ENCODE measurements at regions not wholly inside any gene's neighbourhood (a gene's known extent, or its start where the extent isn't known, plus 50 kb on each side); places are given as distances from the start of the nearest gene placed in this dataset.
A peak's percentile ranks its signal among the peaks of the same experiment; 100 is the strongest.

DNA sequence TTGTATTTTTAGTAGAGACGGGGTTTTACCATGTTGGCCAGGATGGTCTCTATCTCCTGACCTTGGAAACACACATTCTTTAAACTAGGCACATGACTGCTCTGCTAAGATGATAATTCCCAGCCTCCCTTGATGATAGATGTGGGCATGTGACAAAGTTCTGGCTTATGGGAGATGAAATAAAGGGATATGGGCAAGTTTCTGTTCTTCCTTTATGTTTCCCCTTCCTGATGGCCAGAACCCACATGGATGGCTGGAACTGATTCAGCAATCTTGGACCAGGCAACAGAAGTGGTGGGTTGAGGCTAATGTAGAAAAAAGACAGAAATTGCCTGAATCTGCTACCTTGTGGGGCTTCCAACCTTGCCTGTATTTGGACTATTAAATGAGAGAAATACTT lies 60.7 kb upstream of the NRP1 start:
- H3K4me3 ChIP-seq (ENCODE audit: low read depth, low read length) = no peak overlapping the region
- DNase-seq (no peak), ATAC-seq (ENCODE audit: low read depth in 2 of 2) (no peak)
- H3K4me3 Mint-ChIP-seq = no peak overlapping the region
- no peak overlapping the region for H3K27ac ChIP-seq (ENCODE audit: insufficient read depth, low read length, poor library complexity, severe bottlenecking)
- no peaks in the 10 kb centered on the region for H3K36me3 ChIP-seq (ENCODE audit: control insufficient read depth, insufficient read depth, low read length)
- peaks cover 13% of the 10 kb centered on the region for H3K27me3 Mint-ChIP-seq
- no peak overlapping the region for H3K27ac Mint-ChIP-seq
- peaks cover 0 to 16% (median 3%) of the 10 kb centered on the region in 7 donors for H3K9me3 Mint-ChIP-seq
- no peaks in the 10 kb centered on the region for H3K4me1 Mint-ChIP-seq
- no peaks in the 10 kb centered on the region for H3K4me1 ChIP-seq (ENCODE audit: control insufficient read depth, insufficient read depth, low read length, poor library complexity, severe bottlenecking)
- peaks cover 5% of the 10 kb centered on the region for H3K27me3 ChIP-seq (ENCODE audit: control insufficient read depth, insufficient read depth, low read length)
- peaks cover 3 to 6% of the 10 kb centered on the region in 2 experiments for H3K9me3 ChIP-seq (ENCODE audit: control insufficient read depth in 2 of 2, low read length in 2 of 2)
- peaks cover 4% of the 10 kb centered on the region for H3K36me3 Mint-ChIP-seq

DNA sequence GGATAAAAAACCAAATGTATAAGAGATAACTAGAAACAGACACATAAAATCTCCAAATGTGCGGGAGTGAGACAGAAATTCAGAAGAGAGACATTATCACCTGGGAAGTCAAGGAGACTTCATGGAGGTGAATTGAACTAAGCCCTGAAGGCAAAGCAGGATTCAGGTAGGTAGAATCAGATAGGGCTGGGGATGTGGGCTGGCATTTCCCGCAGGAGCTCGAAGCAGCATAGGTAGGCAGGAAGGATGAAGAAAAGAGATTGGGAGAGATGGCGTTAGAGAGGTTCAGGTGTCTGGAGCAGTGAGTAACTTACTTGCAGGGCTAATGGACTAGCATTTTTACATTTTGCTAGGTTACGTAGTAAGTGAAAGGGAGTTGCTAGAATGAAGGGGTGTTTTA lies 58.2 kb upstream of the NRP1 start:
- Mint-ChIP-seq H3K4me1 (no peaks in the 10 kb centered on the region), H3K9me3 (peaks cover 0 to 14% (median 3%) of the 10 kb centered on the region in 7 donors), H3K27me3 (peaks cover 16% of the 10 kb centered on the region), H3K36me3 (peaks cover 2% of the 10 kb centered on the region), H3K27ac (no peak overlapping the region), H3K4me3 (no peak overlapping the region)
- Histone ChIP-seq H3K4me1 (ENCODE audit: control insufficient read depth, insufficient read depth, low read length, poor library complexity, severe bottlenecking) (no peaks in the 10 kb centered on the region), H3K27ac (ENCODE audit: insufficient read depth, low read length, poor library complexity, severe bottlenecking) (no peak overlapping the region), H3K9me3 (ENCODE audit: control insufficient read depth in 2 of 2, low read length in 2 of 2) (peaks cover 3 to 6% of the 10 kb centered on the region in 2 experiments), H3K4me3 (ENCODE audit: low read depth, low read length) (no peak overlapping the region), H3K36me3 (ENCODE audit: control insufficient read depth, insufficient read depth, low read length) (no peaks in the 10 kb centered on the region), H3K27me3 (ENCODE audit: control insufficient read depth, insufficient read depth, low read length) (peaks cover 8% of the 10 kb centered on the region)
- ATAC-seq (ENCODE audit: low read depth in 2 of 2) (no peak), DNase-seq (no peak)

DNA sequence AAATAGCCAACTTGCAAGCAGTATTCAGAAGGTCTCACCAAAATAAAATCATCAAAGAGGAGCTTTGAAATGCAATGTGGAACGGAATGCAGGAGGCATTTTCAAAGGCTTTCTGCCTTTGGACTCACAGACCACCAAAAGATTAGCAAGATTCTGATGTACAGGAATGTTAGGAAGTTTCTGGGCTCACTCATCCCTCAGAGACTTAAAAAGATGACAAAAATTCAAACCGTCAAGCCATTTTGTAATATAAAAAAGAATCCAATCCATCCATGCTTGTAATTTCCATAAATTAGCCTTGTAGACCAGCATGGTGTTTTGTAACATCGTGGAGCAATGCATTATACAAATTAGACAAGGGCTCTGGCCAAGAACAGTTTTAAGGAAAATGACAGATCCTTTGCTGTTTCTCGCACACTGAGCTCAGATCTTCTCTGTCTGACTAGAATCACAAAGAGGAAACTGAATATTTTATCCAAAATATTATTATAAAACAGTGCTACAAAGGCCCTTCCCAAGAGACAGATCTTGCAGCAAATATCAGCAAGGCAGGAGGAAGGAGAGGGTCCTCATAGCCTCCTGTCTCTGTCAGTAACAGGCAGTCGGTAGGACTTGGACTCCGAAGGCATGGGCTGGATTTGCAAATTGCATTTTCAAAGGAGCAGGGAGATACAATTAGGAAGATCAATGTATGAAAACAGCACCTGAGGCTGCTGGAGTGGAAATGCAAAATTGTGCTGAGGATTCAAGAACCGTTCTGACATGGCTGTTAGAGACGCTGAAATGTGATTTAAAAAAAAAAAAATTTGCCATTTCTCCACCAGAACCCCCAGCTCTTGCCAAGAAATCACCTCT lies 57.4 kb upstream of the NRP1 start:
- no peak for ATAC-seq (ENCODE audit: low read depth in 2 of 2)
- H3K36me3 ChIP-seq (ENCODE audit: control insufficient read depth, insufficient read depth, low read length) = no peaks in the 10 kb centered on the region
- H3K4me1 Mint-ChIP-seq = no peaks in the 10 kb centered on the region
- H3K27ac ChIP-seq (ENCODE audit: insufficient read depth, low read length, poor library complexity, severe bottlenecking) = no peak overlapping the region
- H3K9me3 Mint-ChIP-seq = peaks cover 0 to 6% (median 0%) of the 10 kb centered on the region in 7 donors
- no peaks in the 10 kb centered on the region for H3K36me3 Mint-ChIP-seq
- no peaks in the 10 kb centered on the region for H3K4me1 ChIP-seq (ENCODE audit: control insufficient read depth, insufficient read depth, low read length, poor library complexity, severe bottlenecking)
- H3K9me3 ChIP-seq (ENCODE audit: control insufficient read depth in 2 of 2, low read length in 2 of 2) = peaks cover under 1 to 2% of the 10 kb centered on the region in 2 experiments
- no peak overlapping the region for H3K27ac Mint-ChIP-seq
- H3K4me3 ChIP-seq (ENCODE audit: low read depth, low read length) = no peak overlapping the region
- H3K27me3 Mint-ChIP-seq = peaks cover 16% of the 10 kb centered on the region
- H3K4me3 Mint-ChIP-seq = no peak overlapping the region
- H3K27me3 ChIP-seq (ENCODE audit: control insufficient read depth, insufficient read depth, low read length) = peaks cover 8% of the 10 kb centered on the region
- DNase-seq = no peak

DNA sequence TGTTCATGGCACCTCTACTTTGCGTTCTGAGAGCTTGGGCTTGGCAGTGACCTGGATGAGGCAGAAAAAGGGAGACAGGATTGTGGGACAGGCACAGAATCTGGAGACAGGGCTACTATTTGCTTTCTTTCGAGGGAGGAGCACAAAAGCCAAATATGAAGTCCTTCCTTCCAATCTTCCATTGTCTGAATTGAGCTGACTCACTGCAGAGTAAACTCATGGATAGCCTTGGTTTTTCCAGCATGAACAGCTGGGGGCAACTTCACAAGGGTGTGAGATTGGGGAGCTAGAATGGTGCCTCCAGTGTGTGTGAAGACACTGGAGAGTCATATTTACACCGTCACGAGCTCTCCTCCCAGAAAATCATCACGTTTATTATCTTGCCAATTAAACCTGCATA lies 55.6 kb upstream of the NRP1 start:
- Histone ChIP-seq H3K27me3 (ENCODE audit: control insufficient read depth, insufficient read depth, low read length) (peaks cover 10% of the 10 kb centered on the region), H3K4me3 (ENCODE audit: low read depth, low read length) (no peak overlapping the region), H3K36me3 (ENCODE audit: control insufficient read depth, insufficient read depth, low read length) (no peaks in the 10 kb centered on the region), H3K9me3 (ENCODE audit: control insufficient read depth in 2 of 2, low read length in 2 of 2) (no peaks in the 10 kb centered on the region), H3K4me1 (ENCODE audit: control insufficient read depth, insufficient read depth, low read length, poor library complexity, severe bottlenecking) (no peaks in the 10 kb centered on the region), H3K27ac (ENCODE audit: insufficient read depth, low read length, poor library complexity, severe bottlenecking) (no peak overlapping the region)
- H3K4me1 Mint-ChIP-seq = no peaks in the 10 kb centered on the region
- H3K36me3 Mint-ChIP-seq = no peaks in the 10 kb centered on the region
- peaks cover 21% of the 10 kb centered on the region for H3K27me3 Mint-ChIP-seq
- no peak overlapping the region for H3K27ac Mint-ChIP-seq
- H3K9me3 Mint-ChIP-seq = peaks cover 0 to 1% (median 0%) of the 10 kb centered on the region in 7 donors
- DNase-seq = no peak
- ATAC-seq (ENCODE audit: low read depth in 2 of 2) = no peak
- peak overlapping the region in 1 of 4 donors; percentile 62 for H3K4me3 Mint-ChIP-seq

GRCh38 chr10:33388785-33389184 lies 54.3 kb upstream of the NRP1 start:
- DNase-seq (no peak), ATAC-seq (ENCODE audit: low read depth in 2 of 2) (no peak)
- Mint-ChIP-seq H3K27ac (no peak overlapping the region), H3K4me3 (no peak overlapping the region), H3K9me3 (peaks cover 0 to 1% (median 0%) of the 10 kb centered on the region in 7 donors), H3K4me1 (no peaks in the 10 kb centered on the region), H3K36me3 (no peaks in the 10 kb centered on the region), H3K27me3 (peaks cover 21% of the 10 kb centered on the region)
- Histone ChIP-seq H3K36me3 (ENCODE audit: control insufficient read depth, insufficient read depth, low read length) (no peaks in the 10 kb centered on the region), H3K27ac (ENCODE audit: insufficient read depth, low read length, poor library complexity, severe bottlenecking) (no peak overlapping the region), H3K27me3 (ENCODE audit: control insufficient read depth, insufficient read depth, low read length) (peaks cover 10% of the 10 kb centered on the region), H3K4me1 (ENCODE audit: control insufficient read depth, insufficient read depth, low read length, poor library complexity, severe bottlenecking) (no peaks in the 10 kb centered on the region), H3K9me3 (ENCODE audit: control insufficient read depth in 2 of 2, low read length in 2 of 2) (no peaks in the 10 kb centered on the region), H3K4me3 (ENCODE audit: low read depth, low read length) (no peak overlapping the region)

DNA sequence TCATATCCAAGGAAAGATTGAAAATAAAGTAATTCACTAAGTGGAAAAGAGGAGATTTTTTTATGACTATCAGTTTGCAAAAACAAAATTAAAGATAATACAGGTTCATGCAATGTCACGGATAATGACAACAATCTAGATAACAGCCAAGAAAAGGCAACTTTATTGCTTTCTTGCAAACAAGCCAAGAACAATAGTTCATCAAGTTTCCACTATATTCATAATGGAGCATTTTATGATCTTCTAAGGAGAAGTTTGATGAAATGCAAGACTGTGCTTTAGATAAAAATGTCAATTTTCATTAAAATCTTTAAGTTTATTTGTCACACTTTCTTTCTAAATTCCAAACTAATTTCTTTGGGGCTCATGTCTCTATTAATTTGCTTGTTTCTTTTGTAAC lies 53.9 kb upstream of the NRP1 start:
- Mint-ChIP-seq H3K9me3 (peaks cover 0 to 1% (median 0%) of the 10 kb centered on the region in 7 donors), H3K4me3 (no peak overlapping the region), H3K27ac (no peak overlapping the region), H3K36me3 (no peaks in the 10 kb centered on the region), H3K4me1 (no peaks in the 10 kb centered on the region), H3K27me3 (peaks cover 25% of the 10 kb centered on the region)
- H3K27ac ChIP-seq (ENCODE audit: insufficient read depth, low read length, poor library complexity, severe bottlenecking) = no peak overlapping the region
- peaks cover 10% of the 10 kb centered on the region for H3K27me3 ChIP-seq (ENCODE audit: control insufficient read depth, insufficient read depth, low read length)
- no peaks in the 10 kb centered on the region for H3K9me3 ChIP-seq (ENCODE audit: control insufficient read depth in 2 of 2, low read length in 2 of 2)
- no peak for DNase-seq
- no peak overlapping the region for H3K4me3 ChIP-seq (ENCODE audit: low read depth, low read length)
- ATAC-seq (ENCODE audit: low read depth in 2 of 2) = no peak
- no peaks in the 10 kb centered on the region for H3K4me1 ChIP-seq (ENCODE audit: control insufficient read depth, insufficient read depth, low read length, poor library complexity, severe bottlenecking)
- H3K36me3 ChIP-seq (ENCODE audit: control insufficient read depth, insufficient read depth, low read length) = no peaks in the 10 kb centered on the region

GRCh38 chr10:33387720-33388119 lies 53.3 kb upstream of the NRP1 start:
- Histone ChIP-seq H3K9me3 (ENCODE audit: control insufficient read depth in 2 of 2, low read length in 2 of 2) (no peaks in the 10 kb centered on the region), H3K4me3 (ENCODE audit: low read depth, low read length) (no peak overlapping the region), H3K27me3 (ENCODE audit: control insufficient read depth, insufficient read depth, low read length) (peaks cover 10% of the 10 kb centered on the region), H3K4me1 (ENCODE audit: control insufficient read depth, insufficient read depth, low read length, poor library complexity, severe bottlenecking) (no peaks in the 10 kb centered on the region), H3K36me3 (ENCODE audit: control insufficient read depth, insufficient read depth, low read length) (no peaks in the 10 kb centered on the region), H3K27ac (ENCODE audit: insufficient read depth, low read length, poor library complexity, severe bottlenecking) (no peak overlapping the region)
- Mint-ChIP-seq H3K27me3 (peaks cover 26% of the 10 kb centered on the region), H3K27ac (no peak overlapping the region), H3K9me3 (peaks cover 0 to 1% (median 0%) of the 10 kb centered on the region in 7 donors), H3K4me1 (no peaks in the 10 kb centered on the region), H3K36me3 (no peaks in the 10 kb centered on the region), H3K4me3 (no peak overlapping the region)
- ATAC-seq (ENCODE audit: low read depth in 2 of 2) (no peak), DNase-seq (no peak)

DNA sequence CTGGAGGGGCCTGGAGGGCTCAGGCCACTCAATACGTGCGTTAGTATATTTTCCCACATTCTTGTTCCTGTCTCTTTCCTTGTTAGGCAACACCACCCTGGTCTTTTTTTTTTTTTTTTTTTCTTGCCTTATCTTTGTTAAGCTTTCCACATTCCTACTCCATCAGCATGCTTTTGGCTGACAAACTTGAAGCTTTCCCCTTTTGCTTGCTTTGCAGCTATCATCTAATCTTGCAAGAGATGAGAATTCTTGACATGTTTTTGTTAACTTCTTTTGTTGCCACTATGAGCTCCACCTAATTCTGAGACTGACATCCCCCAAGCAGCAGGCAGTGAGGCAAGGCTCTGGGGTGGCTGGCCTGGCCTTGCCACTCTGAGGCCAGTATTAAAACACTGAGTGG lies 52.5 kb upstream of the NRP1 start:
- Histone ChIP-seq H3K27ac (ENCODE audit: insufficient read depth, low read length, poor library complexity, severe bottlenecking) (no peak overlapping the region), H3K9me3 (ENCODE audit: control insufficient read depth in 2 of 2, low read length in 2 of 2) (no peaks in the 10 kb centered on the region), H3K4me3 (ENCODE audit: low read depth, low read length) (no peak overlapping the region), H3K27me3 (ENCODE audit: control insufficient read depth, insufficient read depth, low read length) (peaks cover 8% of the 10 kb centered on the region), H3K4me1 (ENCODE audit: control insufficient read depth, insufficient read depth, low read length, poor library complexity, severe bottlenecking) (no peaks in the 10 kb centered on the region), H3K36me3 (ENCODE audit: control insufficient read depth, insufficient read depth, low read length) (no peaks in the 10 kb centered on the region)
- DNase-seq (no peak), ATAC-seq (ENCODE audit: low read depth in 2 of 2) (no peak)
- Mint-ChIP-seq H3K27ac (no peak overlapping the region), H3K27me3 (peaks cover 26% of the 10 kb centered on the region), H3K4me1 (no peaks in the 10 kb centered on the region), H3K9me3 (peaks cover 0 to 1% (median 0%) of the 10 kb centered on the region in 7 donors), H3K4me3 (no peak overlapping the region), H3K36me3 (no peaks in the 10 kb centered on the region)

Measured in CD4-positive, CD25-positive, alpha-beta regulatory T cell (primary cell).